Ascending aorta (tissue), 2 donors: ENCODE measurements at regions not wholly inside any gene's neighbourhood (a gene's known extent, or its start where the extent isn't known, plus 50 kb on each side); places are given as distances from the start of the nearest gene placed in this dataset.

Experiments
- DNase-seq, 2 donors: peaks; one replicate each; pipeline ENCODE4 v3.0.0-alpha.2; 2019; ENCODE audit warnings: low spot score in 2 of 2
- H3K27ac ChIP-seq, 2 donors: fragments of 200-600 bp; sonication (generic); one replicate each; pipeline ENCODE4 v1.5.1; 2016 to 2017; ENCODE audit warnings: mild to moderate bottlenecking in 1 of 2
- H3K27me3 ChIP-seq: fragments of 200-600 bp; sonication (generic); one replicate; pipeline ENCODE4 v1.5.1; 2017
- H3K36me3 ChIP-seq, 2 donors: fragments of 200-600 bp; sonication (generic); one replicate each; pipeline ENCODE4 v1.5.1; 2016
- H3K4me1 ChIP-seq, 2 donors: fragments of 200-600 bp; sonication (generic); one replicate each; pipeline ENCODE4 v1.5.1; 2016 to 2017; ENCODE audit warnings: mild to moderate bottlenecking in 1 of 2
- H3K4me3 ChIP-seq, 2 donors: fragments of 200-600 bp; sonication (generic); one replicate each; pipeline ENCODE4 v1.5.1; 2016 to 2017; ENCODE audit warnings: mild to moderate bottlenecking in 1 of 2
- H3K9me3 ChIP-seq, 2 donors: fragments of 200-600 bp; sonication (generic); one replicate each; pipeline ENCODE4 v1.5.1; 2016
- CTCF ChIP-seq, 3 experiments: fragments of 200-600 bp in 2 of 3; fragments of 450-650 bp in 1 of 3; sonication (generic) in 2 of 3; IDR thresholded peaks; one replicate each; pipeline ENCODE4 v1.5.1; 2016 to 2019; ENCODE audit warnings: antibody characterized with exemption in 3 of 3, mild to moderate bottlenecking in 1 of 3, moderate library complexity in 1 of 3
- intact Hi-C: fragments of 100-400 bp; cut with DNase I; formaldehyde crosslinking; loops from one replicate; pipeline ENCODE4 v1.15.1; 2023

- intact Hi-C loops, result no loop called here
Measured at GRCh38 chr2:176727696-176728095, 458.5 kb downstream of the MTX2 start.

GRCh38 chr2:176729706-176730569, 460.7 kb downstream of the MTX2 start:
- peak in 1 of 2 donors; percentile 77 for DNase-seq
- no peak overlapping the region for H3K27ac ChIP-seq
- intact Hi-C loops, result no loop called here

More at GRCh38 chr2:176727696-176728095, 458.5 kb downstream of the MTX2 start:
- Histone ChIP-seq H3K27me3 (no peaks in the 10 kb centered on the region), H3K27ac (no peak overlapping the region), H3K4me3 (no peak overlapping the region), H3K4me1 (peaks cover 0 to 4% of the 10 kb centered on the region in 2 donors), H3K36me3 (no peaks in the 10 kb centered on the region), H3K9me3 (no peaks in the 10 kb centered on the region)
- no peak for DNase-seq
- no peak for TF ChIP-seq CTCF (IDR thresholded peaks at IDR 0.05)

GRCh38 chr2:176732780-176733179, 463.5 kb downstream of the MTX2 start:
- H3K4me3 ChIP-seq, result no peak overlapping the region
- H3K27me3 ChIP-seq, result no peaks in the 10 kb centered on the region
- peaks cover 0 to 4% of the 10 kb centered on the region in 2 donors for H3K4me1 ChIP-seq
- intact Hi-C loops, result no loop called here
- H3K9me3 ChIP-seq, result no peaks in the 10 kb centered on the region
- H3K27ac ChIP-seq, result no peak overlapping the region
- TF ChIP-seq CTCF (IDR thresholded peaks at IDR 0.05), result no peak
- DNase-seq, result no peak
- no peaks in the 10 kb centered on the region for H3K36me3 ChIP-seq

More at GRCh38 chr2:176729706-176730569, 460.7 kb downstream of the MTX2 start:
- no peak for TF ChIP-seq CTCF (IDR thresholded peaks at IDR 0.05)
- Histone ChIP-seq H3K9me3 (no peaks in the 10 kb centered on the region), H3K36me3 (no peaks in the 10 kb centered on the region), H3K4me1 (peaks cover 0 to 4% of the 10 kb centered on the region in 2 donors), H3K27me3 (no peaks in the 10 kb centered on the region), H3K4me3 (no peak overlapping the region)

GRCh38 chr2:176733698-176734430, 464.6 kb downstream of the MTX2 start:
- Histone ChIP-seq H3K27ac (no peak overlapping the region), H3K4me3 (no peak overlapping the region), H3K36me3 (no peaks in the 10 kb centered on the region), H3K27me3 (no peaks in the 10 kb centered on the region), H3K4me1 (peaks cover 0 to 4% of the 10 kb centered on the region in 2 donors), H3K9me3 (no peaks in the 10 kb centered on the region)
- intact Hi-C loops, result no loop called here
- TF ChIP-seq CTCF (IDR thresholded peaks at IDR 0.05), result no peak
- no peak for DNase-seq

GRCh38 chr2:176734868-176735267, 465.6 kb downstream of the MTX2 start:
- DNase-seq, result no peak
- TF ChIP-seq CTCF (IDR thresholded peaks at IDR 0.05), result no peak
- H3K27me3 ChIP-seq, result no peaks in the 10 kb centered on the region
- no peaks in the 10 kb centered on the region for H3K9me3 ChIP-seq
- no peaks in the 10 kb centered on the region for H3K36me3 ChIP-seq
- H3K4me3 ChIP-seq, result no peak overlapping the region
- intact Hi-C loops, result no loop called here
- H3K27ac ChIP-seq, result no peak overlapping the region
- H3K4me1 ChIP-seq, result no peaks in the 10 kb centered on the region
